ENCODE measurements at regions not wholly inside any gene's neighbourhood (a gene's known extent, or its start where the extent isn't known, plus 50 kb on each side); places are given as distances from the start of the nearest gene placed in this dataset.
"Not testable (repeated sequence)": the region's sequence is repeated elsewhere in the genome, so short reads cannot be mapped to it uniquely, and the experiment has no call there.

GRCh38 chr11:109960831-109961230 lies 132.4 kb upstream of the ZC3H12C start:
- H3K4me3 Mint-ChIP-seq: no peak overlapping the region
- no peaks in the 10 kb centered on the region for H3K36me3 Mint-ChIP-seq
- DNase-seq (ENCODE audit: low spot score in 2 of 2, unreplicated experiment in 2 of 2): no peak
- no peak for TF ChIP-seq CTCF (IDR thresholded peaks at IDR 0.05; ENCODE audit: unreplicated experiment)
- no peak overlapping the region for H3K27ac Mint-ChIP-seq
- H3K9me3 Mint-ChIP-seq: no peaks in the 10 kb centered on the region
- H3K27me3 Mint-ChIP-seq (ENCODE audit: low read depth): no peaks in the 10 kb centered on the region
- H3K4me1 Mint-ChIP-seq: peaks cover 3% of the 10 kb centered on the region

- Mint-ChIP-seq H3K36me3 (no peaks in the 10 kb centered on the region), H3K27ac (no peak overlapping the region), H3K4me3 (no peak overlapping the region), H3K27me3 (ENCODE audit: low read depth) (no peaks in the 10 kb centered on the region), H3K9me3 (no peaks in the 10 kb centered on the region), H3K4me1 (peaks cover 3% of the 10 kb centered on the region)
- no peak for DNase-seq (ENCODE audit: low spot score in 2 of 2, unreplicated experiment in 2 of 2)
- TF ChIP-seq CTCF (IDR thresholded peaks at IDR 0.05; ENCODE audit: unreplicated experiment): no peak
These were observed 131.9 kb upstream of the ZC3H12C start for GRCh38 chr11:109961261-109961660.

- H3K4me3 Mint-ChIP-seq: no peak overlapping the region
- no peak for TF ChIP-seq CTCF (IDR thresholded peaks at IDR 0.05; ENCODE audit: unreplicated experiment)
- H3K9me3 Mint-ChIP-seq: no peaks in the 10 kb centered on the region
- no peaks in the 10 kb centered on the region for H3K27me3 Mint-ChIP-seq (ENCODE audit: low read depth)
- no peaks in the 10 kb centered on the region for H3K36me3 Mint-ChIP-seq
- no peak overlapping the region for H3K27ac Mint-ChIP-seq
- peaks cover 3% of the 10 kb centered on the region for H3K4me1 Mint-ChIP-seq
- DNase-seq (ENCODE audit: low spot score in 2 of 2, unreplicated experiment in 2 of 2): no peak
These were observed 130.1 kb upstream of the ZC3H12C start for GRCh38 chr11:109963101-109963500.

GRCh38 chr11:109964487-109964886 lies 128.7 kb upstream of the ZC3H12C start:
- Mint-ChIP-seq H3K36me3 (no peaks in the 10 kb centered on the region), H3K4me3 (no peak overlapping the region), H3K4me1 (no peaks in the 10 kb centered on the region), H3K9me3 (no peaks in the 10 kb centered on the region), H3K27ac (no peak overlapping the region), H3K27me3 (ENCODE audit: low read depth) (no peaks in the 10 kb centered on the region)
- DNase-seq (ENCODE audit: low spot score in 2 of 2, unreplicated experiment in 2 of 2): no peak
- no peak for TF ChIP-seq CTCF (IDR thresholded peaks at IDR 0.05; ENCODE audit: unreplicated experiment)

GRCh38 chr11:109965445-109965844 lies 127.7 kb upstream of the ZC3H12C start:
- H3K4me3 Mint-ChIP-seq; H3K36me3 Mint-ChIP-seq; H3K4me1 Mint-ChIP-seq; DNase-seq (ENCODE audit: low spot score in 2 of 2, unreplicated experiment in 2 of 2); H3K27me3 Mint-ChIP-seq (ENCODE audit: low read depth); H3K9me3 Mint-ChIP-seq; H3K27ac Mint-ChIP-seq: not testable (repeated sequence)

GRCh38 chr11:109965926-109966325 lies 127.3 kb upstream of the ZC3H12C start:
- H3K36me3 Mint-ChIP-seq; H3K4me1 Mint-ChIP-seq; H3K4me3 Mint-ChIP-seq; DNase-seq (ENCODE audit: low spot score in 2 of 2, unreplicated experiment in 2 of 2); H3K9me3 Mint-ChIP-seq; H3K27me3 Mint-ChIP-seq (ENCODE audit: low read depth); H3K27ac Mint-ChIP-seq: not testable (repeated sequence)

GRCh38 chr11:109967136-109967535 lies 126.1 kb upstream of the ZC3H12C start:
- not testable (repeated sequence) for H3K9me3 Mint-ChIP-seq; H3K4me3 Mint-ChIP-seq; H3K36me3 Mint-ChIP-seq; DNase-seq (ENCODE audit: low spot score in 2 of 2, unreplicated experiment in 2 of 2); H3K27ac Mint-ChIP-seq; H3K27me3 Mint-ChIP-seq (ENCODE audit: low read depth)
- peaks cover 12% of the 10 kb centered on the region for H3K4me1 Mint-ChIP-seq
